ENCODE measurements at regions not wholly inside any gene's neighbourhood (a gene's known extent, or its start where the extent isn't known, plus 50 kb on each side); places are given as distances from the start of the nearest gene placed in this dataset.

- H3K9me3 ChIP-seq, result no peaks in the 10 kb centered on the region
- no peak for TF ChIP-seq CTCF (IDR thresholded peaks at IDR 0.05)
Measured at GRCh38 chr3:135516143-135516542, 449.4 kb upstream of the PPP2R3A start.

GRCh38 chr3:135528413-135529015, 437.0 kb upstream of the PPP2R3A start:
- Histone ChIP-seq H3K9me3 (peaks cover 0 to under 1% of the 10 kb centered on the region in 2 donors), H3K27me3 (no peaks in the 10 kb centered on the region)

More at GRCh38 chr3:135516143-135516542, 449.4 kb upstream of the PPP2R3A start:
- Histone ChIP-seq H3K4me1 (no peaks in the 10 kb centered on the region), H3K27ac (no peak overlapping the region), H3K36me3 (no peaks in the 10 kb centered on the region), H3K4me3 (no peak overlapping the region), H3K27me3 (no peaks in the 10 kb centered on the region)
- no peak for DNase-seq (ENCODE audit: low spot score)

GRCh38 chr3:135532021-135532420, 433.5 kb upstream of the PPP2R3A start:
- Histone ChIP-seq H3K27ac (no peak overlapping the region), H3K27me3 (no peaks in the 10 kb centered on the region), H3K36me3 (no peaks in the 10 kb centered on the region), H3K4me1 (no peaks in the 10 kb centered on the region), H3K9me3 (peaks cover 0 to 12% of the 10 kb centered on the region in 2 donors), H3K4me3 (no peak overlapping the region)
- no peak for TF ChIP-seq CTCF (IDR thresholded peaks at IDR 0.05)
- no peak for DNase-seq (ENCODE audit: low spot score)

More at GRCh38 chr3:135528413-135529015, 437.0 kb upstream of the PPP2R3A start:
- Histone ChIP-seq H3K4me1 (no peaks in the 10 kb centered on the region), H3K27ac (no peak overlapping the region), H3K4me3 (no peak overlapping the region), H3K36me3 (no peaks in the 10 kb centered on the region)
- TF ChIP-seq CTCF (IDR thresholded peaks at IDR 0.05), result no peak
- no peak for DNase-seq (ENCODE audit: low spot score)

GRCh38 chr3:135538123-135538522, 427.4 kb upstream of the PPP2R3A start:
- Histone ChIP-seq H3K4me1 (no peaks in the 10 kb centered on the region), H3K27ac (no peak overlapping the region), H3K27me3 (no peaks in the 10 kb centered on the region), H3K4me3 (no peak overlapping the region), H3K9me3 (peaks cover 0 to 12% of the 10 kb centered on the region in 2 donors), H3K36me3 (no peaks in the 10 kb centered on the region)
- TF ChIP-seq CTCF (IDR thresholded peaks at IDR 0.05), result no peak
- DNase-seq (ENCODE audit: low spot score), result no peak

- H3K36me3 ChIP-seq, result no peaks in the 10 kb centered on the region
- H3K4me1 ChIP-seq, result no peaks in the 10 kb centered on the region
- no peak overlapping the region for H3K27ac ChIP-seq
- H3K9me3 ChIP-seq, result peaks cover 0 to 12% of the 10 kb centered on the region in 2 donors
- DNase-seq (ENCODE audit: low spot score), result no peak
- no peaks in the 10 kb centered on the region for H3K27me3 ChIP-seq
- no peak for TF ChIP-seq CTCF (IDR thresholded peaks at IDR 0.05)
- no peak overlapping the region for H3K4me3 ChIP-seq
Measured at GRCh38 chr3:135539351-135539750, 426.2 kb upstream of the PPP2R3A start.

- Histone ChIP-seq H3K36me3 (no peaks in the 10 kb centered on the region), H3K27me3 (no peaks in the 10 kb centered on the region), H3K9me3 (peaks cover 0 to 12% of the 10 kb centered on the region in 2 donors), H3K4me3 (no peak overlapping the region), H3K4me1 (no peaks in the 10 kb centered on the region), H3K27ac (no peak overlapping the region)
- no peak for TF ChIP-seq CTCF (IDR thresholded peaks at IDR 0.05)
- DNase-seq (ENCODE audit: low spot score), result no peak
Measured at GRCh38 chr3:135539854-135540253, 425.7 kb upstream of the PPP2R3A start.

Data from right atrium auricular region (tissue), 2 donors.